ENCODE measurements at regions not wholly inside any gene's neighbourhood (a gene's known extent, or its start where the extent isn't known, plus 50 kb on each side); places are given as distances from the start of the nearest gene placed in this dataset.
A peak's percentile ranks its signal among the peaks of the same experiment; 100 is the strongest.
"Not testable (repeated sequence)": the region's sequence is repeated elsewhere in the genome, so short reads cannot be mapped to it uniquely, and the experiment has no call there.

- DNase-seq (ENCODE audit: low read depth in 2 of 3, low spot score in 1 of 3) = no peak
Observed at GRCh38 chr10:37067576-37067975, 57.8 kb upstream of the ANKRD30A start.

GRCh38 chr10:37062296-37062695, 63.1 kb upstream of the ANKRD30A start:
- DNase-seq (ENCODE audit: low read depth in 2 of 3, low spot score in 1 of 3) = not testable (repeated sequence)

GRCh38 chr10:37057261-37057660, 68.1 kb upstream of the ANKRD30A start:
- no peak for DNase-seq (ENCODE audit: low read depth in 2 of 3, low spot score in 1 of 3)

GRCh38 chr10:37053476-37053875, 71.9 kb upstream of the ANKRD30A start:
- DNase-seq (ENCODE audit: low read depth in 2 of 3, low spot score in 1 of 3) = no peak

GRCh38 chr10:37049982-37050381, 75.4 kb upstream of the ANKRD30A start:
- not testable (repeated sequence) for DNase-seq (ENCODE audit: low read depth in 2 of 3, low spot score in 1 of 3)

GRCh38 chr10:37044319-37044718, 81.1 kb upstream of the ANKRD30A start:
- not testable (repeated sequence) for DNase-seq (ENCODE audit: low read depth in 2 of 3, low spot score in 1 of 3)

- DNase-seq (ENCODE audit: low read depth in 2 of 3, low spot score in 1 of 3) = no peak
Observed at GRCh38 chr10:37035853-37036252, 89.5 kb upstream of the ANKRD30A start.

GRCh38 chr10:37015498-37015897, 109.9 kb upstream of the ANKRD30A start:
- no peak for DNase-seq (ENCODE audit: low read depth in 2 of 3, low spot score in 1 of 3)

- DNase-seq (ENCODE audit: low read depth in 2 of 3, low spot score in 1 of 3) = no peak
Observed at GRCh38 chr10:37010741-37011140, 114.7 kb upstream of the ANKRD30A start.

GRCh38 chr10:37008276-37008675, 117.1 kb upstream of the ANKRD30A start:
- DNase-seq (ENCODE audit: low read depth in 2 of 3, low spot score in 1 of 3) = not testable (repeated sequence)

GRCh38 chr10:37003126-37003525, 122.3 kb upstream of the ANKRD30A start:
- no peak for DNase-seq (ENCODE audit: low read depth in 2 of 3, low spot score in 1 of 3)

GRCh38 chr10:36995806-36996205, 129.6 kb upstream of the ANKRD30A start:
- DNase-seq (ENCODE audit: low read depth in 2 of 3, low spot score in 1 of 3) = not testable (repeated sequence)

- no peak for DNase-seq (ENCODE audit: low read depth in 2 of 3, low spot score in 1 of 3)
Observed at GRCh38 chr10:36994886-36995285, 130.5 kb upstream of the ANKRD30A start.

- DNase-seq (ENCODE audit: low read depth in 2 of 3, low spot score in 1 of 3) = no peak
Observed at GRCh38 chr10:36989233-36989632, 136.2 kb upstream of the ANKRD30A start.

GRCh38 chr10:36946598-36946997, 178.8 kb upstream of the ANKRD30A start:
- DNase-seq (ENCODE audit: low read depth in 2 of 3, low spot score in 1 of 3) = no peak

GRCh38 chr10:36943544-36943943, 181.9 kb upstream of the ANKRD30A start:
- DNase-seq (ENCODE audit: low read depth in 2 of 3, low spot score in 1 of 3) = no peak

GRCh38 chr10:36942616-36943015, 182.8 kb upstream of the ANKRD30A start:
- no peak for DNase-seq (ENCODE audit: low read depth in 2 of 3, low spot score in 1 of 3)

GRCh38 chr10:36903040-36903439, 222.4 kb upstream of the ANKRD30A start:
- no peak for DNase-seq (ENCODE audit: low read depth in 2 of 3, low spot score in 1 of 3)

GRCh38 chr10:36899652-36900051, 225.7 kb upstream of the ANKRD30A start:
- no peak for DNase-seq (ENCODE audit: low read depth in 2 of 3, low spot score in 1 of 3)

- peak; percentile 20 to 48 (median 36) for DNase-seq (ENCODE audit: low read depth in 2 of 3, low spot score in 1 of 3)
Observed at GRCh38 chr10:36888925-36889573, 236.3 kb upstream of the ANKRD30A start.

- no peak for DNase-seq (ENCODE audit: low read depth in 2 of 3, low spot score in 1 of 3)
Observed at GRCh38 chr10:36886303-36886891, 239.0 kb upstream of the ANKRD30A start.

GRCh38 chr10:36885746-36886145, 239.7 kb upstream of the ANKRD30A start:
- no peak for DNase-seq (ENCODE audit: low read depth in 2 of 3, low spot score in 1 of 3)

- DNase-seq (ENCODE audit: low read depth in 2 of 3, low spot score in 1 of 3) = no peak
Observed at GRCh38 chr10:36882781-36883180, 242.6 kb upstream of the ANKRD30A start.
